Psoas muscle (tissue), 7 donors: ENCODE measurements at regions not wholly inside any gene's neighbourhood (a gene's known extent, or its start where the extent isn't known, plus 50 kb on each side); places are given as distances from the start of the nearest gene placed in this dataset.

Experiments
- ATAC-seq, 4 donors: fragments of 200-7000 bp; cut with Tn5 transposase; one replicate each; pipeline ENCODE4 v1.9.1; 2020; ENCODE audit warnings: moderate library complexity in 3 of 4, mild to moderate bottlenecking in 2 of 4
- DNase-seq, 2 donors: peaks; one replicate each; pipeline ENCODE4 v3.0.0-alpha.2; 2020
- H3K27ac ChIP-seq: fragments of 200-600 bp; one replicate; pipeline ENCODE4 v1.8.0; 2022
- H3K27me3 ChIP-seq, 3 donors: fragments of 200-600 bp in 1 of 3; one replicate each; pipeline versions ENCODE4 v1.6.1 to v1.8.0; 2013 to 2022; ENCODE audit warnings: low read length in 2 of 3, mild to moderate bottlenecking in 2 of 3, moderate library complexity in 1 of 3; ENCODE audit not compliant: insufficient read depth in 3 of 3
- H3K36me3 ChIP-seq, 2 donors: fragments of 200-600 bp in 1 of 2; one replicate each; pipeline versions ENCODE4 v1.6.1 to v1.8.0; 2013 to 2022; ENCODE audit warnings: low read depth in 1 of 2, mild to moderate bottlenecking in 1 of 2, moderate library complexity in 1 of 2; ENCODE audit not compliant: insufficient read depth in 1 of 2
- H3K4me1 ChIP-seq: fragments of 200-600 bp; one replicate; pipeline ENCODE4 v1.8.0; 2022
- H3K4me3 ChIP-seq: fragments of 200-600 bp; one replicate; pipeline ENCODE4 v1.8.0; 2022; ENCODE audit warnings: mild to moderate bottlenecking
- H3K9me3 ChIP-seq: fragments of 200-600 bp; one replicate; pipeline ENCODE4 v1.8.0; 2022
- WGBS, 3 donors: extraction: QIAGEN DNeasy Blood & Tissue Kit; methylation state at CpG; one replicate each; pipeline versions ENCODE4 v1.1.6 to v1.1.7; 2013; 5-methylcytosine and 5-hydroxymethylcytosine counted together
- intact Hi-C, 2 donors: fragments of 100-400 bp; cut with DNase I; formaldehyde crosslinking; loops; one replicate each; pipeline versions ENCODE4 v1.11.0 to v1.14.2; 2022
- TF ChIP-seq, protein P1 (sequence below): fragments of 200-600 bp; IDR thresholded peaks from one replicate; pipeline ENCODE4 v1.8.0; 2022; ENCODE audit warnings: antibody characterized with exemption
- donor health status: healthy with polysubstance abuse.
- donor health status: DM: no; HTN: no; CAD: no; lungs with moderate emphysema.
- donor health status: Bipolar disorder and iron deficiency.
- donor health status: healthy.
- donor health status: DM: yes; HTN: yes; CAD: no.
- donor health status: DM: no; HTN: no; CAD: no.
- donor health status: DM: yes; HTN: yes; CAD: no.

DNA sequence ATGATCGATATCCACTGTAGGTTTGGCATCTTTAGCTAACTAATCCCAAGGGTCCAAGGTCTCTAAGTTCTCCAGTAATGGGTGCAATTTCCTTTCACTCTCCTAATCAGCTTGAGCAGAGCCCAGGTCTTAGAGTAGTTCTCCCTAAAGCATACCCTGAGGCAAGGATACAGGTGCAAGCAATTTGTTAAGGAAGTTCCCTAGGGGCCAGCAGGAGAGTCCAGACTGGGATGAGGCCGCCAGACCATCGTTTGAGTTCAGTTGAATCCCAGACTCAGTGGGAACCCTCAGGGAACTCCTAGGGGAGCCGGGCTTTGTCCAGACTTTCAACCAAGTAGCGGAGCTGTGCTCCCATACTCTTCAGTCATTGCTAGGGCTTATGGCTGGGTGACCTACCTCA is 835.4 kb upstream of the CDH2 start:
- Histone ChIP-seq H3K9me3 (no peaks in the 10 kb centered on the region), H3K27ac (no peak overlapping the region), H3K4me1 (no peaks in the 10 kb centered on the region), H3K36me3 (no peaks in the 10 kb centered on the region), H3K27me3 (no peaks in the 10 kb centered on the region), H3K4me3 (no peak overlapping the region)
- intact Hi-C loops = no loop called here
- ATAC-seq (no peak), DNase-seq (no peak)
- TF ChIP-seq, protein P1, sequence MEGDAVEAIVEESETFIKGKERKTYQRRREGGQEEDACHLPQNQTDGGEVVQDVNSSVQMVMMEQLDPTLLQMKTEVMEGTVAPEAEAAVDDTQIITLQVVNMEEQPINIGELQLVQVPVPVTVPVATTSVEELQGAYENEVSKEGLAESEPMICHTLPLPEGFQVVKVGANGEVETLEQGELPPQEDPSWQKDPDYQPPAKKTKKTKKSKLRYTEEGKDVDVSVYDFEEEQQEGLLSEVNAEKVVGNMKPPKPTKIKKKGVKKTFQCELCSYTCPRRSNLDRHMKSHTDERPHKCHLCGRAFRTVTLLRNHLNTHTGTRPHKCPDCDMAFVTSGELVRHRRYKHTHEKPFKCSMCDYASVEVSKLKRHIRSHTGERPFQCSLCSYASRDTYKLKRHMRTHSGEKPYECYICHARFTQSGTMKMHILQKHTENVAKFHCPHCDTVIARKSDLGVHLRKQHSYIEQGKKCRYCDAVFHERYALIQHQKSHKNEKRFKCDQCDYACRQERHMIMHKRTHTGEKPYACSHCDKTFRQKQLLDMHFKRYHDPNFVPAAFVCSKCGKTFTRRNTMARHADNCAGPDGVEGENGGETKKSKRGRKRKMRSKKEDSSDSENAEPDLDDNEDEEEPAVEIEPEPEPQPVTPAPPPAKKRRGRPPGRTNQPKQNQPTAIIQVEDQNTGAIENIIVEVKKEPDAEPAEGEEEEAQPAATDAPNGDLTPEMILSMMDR = no peak
- 67 to 75% (median 73%) methylated on average over 5 of the region's 5 CpGs for WGBS, 3 donors

DNA sequence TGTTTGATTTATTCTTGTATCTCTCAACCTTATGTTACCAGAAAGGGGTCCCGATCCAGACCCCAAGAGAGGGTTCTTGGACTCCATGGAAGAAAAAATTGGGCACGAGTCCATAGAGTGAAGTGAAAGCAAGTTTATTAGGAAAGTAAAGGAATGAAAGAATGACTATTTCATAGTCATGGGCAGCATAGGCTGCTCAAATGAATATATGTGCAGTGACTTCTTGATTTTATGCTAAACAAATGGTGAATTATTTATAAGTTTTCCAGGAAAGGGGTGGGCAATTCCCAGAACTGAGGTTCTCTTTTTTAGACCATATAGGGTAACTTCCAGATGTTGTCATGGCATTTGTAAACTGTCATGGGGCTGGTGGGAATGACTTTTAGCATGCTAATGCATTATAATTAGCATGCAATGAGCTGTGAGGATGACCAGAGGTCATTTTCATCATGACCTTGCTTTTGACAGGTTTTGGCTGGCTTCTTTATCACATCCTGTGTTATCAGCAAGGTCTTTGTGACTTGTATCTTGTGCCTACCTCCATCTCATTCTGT is 832.4 kb upstream of the CDH2 start:
- Histone ChIP-seq H3K27ac (no peak overlapping the region), H3K27me3 (no peaks in the 10 kb centered on the region), H3K4me1 (no peaks in the 10 kb centered on the region), H3K9me3 (no peaks in the 10 kb centered on the region), H3K36me3 (no peaks in the 10 kb centered on the region), H3K4me3 (no peak overlapping the region)
- no peak for DNase-seq
- ATAC-seq = no peak
- TF ChIP-seq, protein P1 = no peak
- intact Hi-C loops = no loop called here
- 73 to 77% (median 75%) methylated on average over 2 of the region's 2 CpGs for WGBS, 3 donors

DNA sequence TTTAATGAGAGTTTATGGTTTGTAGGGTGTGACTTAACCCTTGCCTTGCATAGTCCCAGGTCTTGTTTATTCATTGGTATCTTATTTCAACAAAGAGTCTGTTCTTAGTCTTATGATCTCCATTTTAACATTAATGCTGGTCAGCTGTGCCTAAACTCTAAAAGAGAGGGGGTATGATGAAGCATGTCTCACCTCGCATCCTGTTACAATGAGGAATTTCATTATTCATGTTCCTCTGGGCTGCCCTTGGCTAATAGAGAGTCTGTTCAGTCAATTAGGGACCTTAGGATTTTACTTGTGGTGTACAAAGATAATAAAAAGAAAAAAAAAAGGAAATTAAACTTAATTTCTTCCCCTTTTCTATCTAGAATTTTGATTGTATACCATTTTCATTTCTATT is 831.9 kb upstream of the CDH2 start:
- H3K27me3 ChIP-seq = no peaks in the 10 kb centered on the region
- no peaks in the 10 kb centered on the region for H3K9me3 ChIP-seq
- WGBS, 3 donors = 84 to 88% (median 84%) methylated on average over 1 of the region's 1 CpG
- H3K36me3 ChIP-seq = no peaks in the 10 kb centered on the region
- H3K4me3 ChIP-seq = no peak overlapping the region
- intact Hi-C loops = no loop called here
- H3K4me1 ChIP-seq = no peaks in the 10 kb centered on the region
- H3K27ac ChIP-seq = no peak overlapping the region
- DNase-seq (no peak), ATAC-seq (no peak)
- TF ChIP-seq, protein P1 = no peak

DNA sequence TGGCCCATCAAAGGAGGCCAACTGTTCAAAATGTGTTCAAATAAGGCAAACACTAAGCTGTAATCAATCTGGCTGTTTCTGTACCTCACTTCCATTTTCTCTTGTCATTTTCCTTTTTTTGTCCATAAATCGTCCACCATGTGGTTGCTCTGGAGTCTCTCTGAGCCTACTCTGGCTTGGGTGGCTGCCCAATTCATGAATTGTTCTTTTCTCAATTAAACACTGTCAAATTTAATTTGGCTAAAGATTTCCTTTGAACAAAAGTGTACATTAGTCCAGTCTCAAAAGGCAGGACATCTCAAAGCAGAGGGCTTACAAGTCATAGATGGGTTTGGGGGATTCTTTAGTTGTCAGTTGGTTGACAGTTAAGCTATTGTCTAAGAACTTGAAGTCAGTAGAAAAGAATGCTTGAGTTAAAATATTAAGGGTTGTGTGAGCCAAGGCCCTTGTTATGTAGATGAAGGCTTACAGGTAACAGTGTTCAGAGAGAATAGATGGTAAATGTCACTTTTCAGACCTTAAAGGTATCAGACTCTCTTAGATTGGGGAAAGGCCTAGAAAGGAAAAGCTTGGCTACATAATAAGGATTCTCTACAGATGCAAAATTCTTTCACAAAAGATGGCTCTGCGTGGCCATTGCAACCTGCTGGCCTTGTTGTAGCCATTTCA is 831.2 kb upstream of the CDH2 start:
- H3K9me3 ChIP-seq = no peaks in the 10 kb centered on the region
- no peaks in the 10 kb centered on the region for H3K4me1 ChIP-seq
- WGBS, 3 donors = 81 to 87% (median 83%) methylated on average over 2 of the region's 2 CpGs
- no peak for DNase-seq
- intact Hi-C loops = no loop called here
- TF ChIP-seq, protein P1 = no peak
- H3K27me3 ChIP-seq = no peaks in the 10 kb centered on the region
- no peaks in the 10 kb centered on the region for H3K36me3 ChIP-seq
- no peak overlapping the region for H3K27ac ChIP-seq
- no peak overlapping the region for H3K4me3 ChIP-seq
- no peak for ATAC-seq

DNA sequence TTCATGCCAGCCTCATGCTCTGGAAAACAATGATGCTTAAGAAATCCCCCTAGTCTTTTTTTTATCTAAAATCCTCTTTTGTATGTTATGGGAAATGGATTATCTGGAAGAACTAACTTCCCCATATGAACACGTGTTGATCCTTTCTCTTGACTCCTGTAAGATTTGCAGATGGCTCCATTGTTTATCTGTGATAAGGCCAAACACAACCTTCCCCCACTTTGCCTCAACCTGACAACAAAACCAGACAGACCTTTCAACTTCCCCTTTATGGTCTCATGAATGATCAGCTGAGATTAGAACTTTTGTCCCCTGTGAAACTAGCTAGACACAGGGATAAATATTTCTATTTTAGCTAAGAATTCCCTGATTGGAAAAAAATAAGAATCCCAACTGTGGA is 828.0 kb upstream of the CDH2 start:
- DNase-seq (no peak), ATAC-seq (no peak)
- 11 to 26% (median 21%) methylated on average over 1 of the region's 1 CpG for WGBS, 3 donors
- H3K36me3 ChIP-seq = no peaks in the 10 kb centered on the region
- intact Hi-C loops = no loop called here
- H3K9me3 ChIP-seq = no peaks in the 10 kb centered on the region
- TF ChIP-seq, protein P1 = no peak
- H3K4me3 ChIP-seq = no peak overlapping the region
- H3K27ac ChIP-seq = no peak overlapping the region
- H3K4me1 ChIP-seq = no peaks in the 10 kb centered on the region
- H3K27me3 ChIP-seq = no peaks in the 10 kb centered on the region
